GM12872 (cell line): ENCODE measurements at regions not wholly inside any gene's neighbourhood (a gene's known extent, or its start where the extent isn't known, plus 50 kb on each side); places are given as distances from the start of the nearest gene placed in this dataset.
A peak's percentile ranks its signal among the peaks of the same experiment; 100 is the strongest.

Source experiments
- TF ChIP-seq, protein P1 (sequence below): IDR thresholded peaks from 3 replicates; pipeline ENCODE4 v1.5.1; 2011; ENCODE audit warnings: low read depth, mild to moderate bottlenecking, low read length, moderate library complexity; ENCODE audit not compliant: insufficient read depth

DNA sequence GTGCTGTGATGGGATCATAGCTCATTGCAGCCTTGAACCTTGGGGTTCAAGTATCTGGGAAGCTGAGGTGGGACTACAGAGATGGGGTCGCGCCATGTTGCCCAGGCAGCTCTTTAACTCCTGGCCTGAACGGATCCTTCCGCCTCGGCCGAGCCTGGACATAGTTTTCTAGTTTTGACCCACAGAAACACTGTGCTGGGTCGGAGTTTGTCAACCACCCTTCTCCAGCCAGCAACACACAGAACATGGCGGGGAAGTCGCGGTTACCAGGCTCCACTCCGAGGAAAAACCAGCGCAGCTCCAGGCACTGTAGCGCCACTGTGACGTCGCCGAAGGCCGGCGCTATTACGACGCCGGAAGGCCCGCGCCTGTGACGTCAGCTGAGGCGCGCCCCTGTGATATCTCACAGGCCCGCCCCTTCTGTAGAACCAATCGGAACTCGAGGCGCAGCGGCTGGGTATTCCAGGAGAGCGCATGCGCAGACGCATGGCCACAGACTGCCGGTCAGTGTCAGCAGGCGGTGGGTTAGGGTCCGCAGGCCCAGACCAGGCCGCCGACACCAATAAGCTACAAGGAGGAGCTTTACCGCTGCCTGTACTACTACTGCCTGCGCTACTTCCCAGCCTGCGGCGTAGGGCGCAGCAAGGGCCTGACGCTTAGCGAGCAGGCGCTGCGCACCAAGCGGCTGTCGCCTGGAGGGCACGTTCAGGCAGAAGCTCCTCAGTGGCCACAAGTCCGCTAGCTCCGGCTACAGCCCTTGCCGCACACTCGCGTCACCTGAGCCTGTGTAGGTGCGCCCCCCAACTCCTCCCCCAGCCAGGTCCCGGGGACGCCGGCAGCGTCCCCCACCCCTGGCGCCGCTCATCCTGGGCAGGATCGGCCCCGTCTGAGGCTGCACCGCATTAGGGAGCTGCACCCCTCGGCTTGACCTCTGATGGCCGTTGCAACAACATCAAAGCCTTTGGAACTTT, 135.2 kb upstream of the KCTD7 start:
- TF ChIP-seq, protein P1, sequence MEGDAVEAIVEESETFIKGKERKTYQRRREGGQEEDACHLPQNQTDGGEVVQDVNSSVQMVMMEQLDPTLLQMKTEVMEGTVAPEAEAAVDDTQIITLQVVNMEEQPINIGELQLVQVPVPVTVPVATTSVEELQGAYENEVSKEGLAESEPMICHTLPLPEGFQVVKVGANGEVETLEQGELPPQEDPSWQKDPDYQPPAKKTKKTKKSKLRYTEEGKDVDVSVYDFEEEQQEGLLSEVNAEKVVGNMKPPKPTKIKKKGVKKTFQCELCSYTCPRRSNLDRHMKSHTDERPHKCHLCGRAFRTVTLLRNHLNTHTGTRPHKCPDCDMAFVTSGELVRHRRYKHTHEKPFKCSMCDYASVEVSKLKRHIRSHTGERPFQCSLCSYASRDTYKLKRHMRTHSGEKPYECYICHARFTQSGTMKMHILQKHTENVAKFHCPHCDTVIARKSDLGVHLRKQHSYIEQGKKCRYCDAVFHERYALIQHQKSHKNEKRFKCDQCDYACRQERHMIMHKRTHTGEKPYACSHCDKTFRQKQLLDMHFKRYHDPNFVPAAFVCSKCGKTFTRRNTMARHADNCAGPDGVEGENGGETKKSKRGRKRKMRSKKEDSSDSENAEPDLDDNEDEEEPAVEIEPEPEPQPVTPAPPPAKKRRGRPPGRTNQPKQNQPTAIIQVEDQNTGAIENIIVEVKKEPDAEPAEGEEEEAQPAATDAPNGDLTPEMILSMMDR, result peak; percentile 50

DNA sequence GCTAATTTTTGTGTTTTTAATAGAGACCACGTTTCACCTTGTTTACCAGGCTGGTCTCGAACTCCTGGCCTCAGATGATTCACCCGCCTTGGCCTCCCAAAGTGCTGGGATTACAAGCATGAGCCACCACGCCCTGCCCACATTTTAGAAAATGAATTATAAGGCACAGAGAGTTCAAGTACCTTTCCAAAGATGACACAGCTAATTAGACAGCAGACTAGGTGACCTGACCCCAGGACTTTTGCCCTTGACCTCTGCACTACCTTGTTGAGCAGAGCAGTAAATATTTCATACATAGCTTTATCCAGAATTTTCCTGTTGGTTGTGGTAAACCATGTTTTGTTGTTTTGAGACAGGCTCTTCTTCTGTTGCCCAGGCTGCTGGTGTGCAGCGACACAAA, 131.3 kb upstream of the KCTD7 start:
- TF ChIP-seq, protein P1, result no peak

DNA sequence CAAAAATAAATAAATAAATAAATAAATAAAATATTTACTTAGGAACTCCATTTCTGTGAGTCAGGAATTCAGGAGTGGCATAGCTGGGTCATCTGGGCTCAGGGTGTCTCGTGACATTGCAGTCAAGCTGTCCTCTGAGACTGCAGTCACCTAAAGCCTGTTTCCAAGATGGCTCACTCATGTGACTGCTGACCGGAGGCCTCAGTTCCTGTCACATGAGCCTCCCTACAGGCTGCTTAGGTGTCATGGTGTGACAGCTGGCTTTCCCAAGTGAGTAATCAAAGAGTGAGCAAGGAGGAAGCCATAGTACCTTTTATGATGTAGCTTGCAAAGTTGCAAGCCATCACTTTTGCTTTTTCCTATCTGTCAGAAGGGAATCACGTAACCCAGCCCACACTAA, 128.6 kb upstream of the KCTD7 start:
- TF ChIP-seq, protein P1, result no peak

DNA sequence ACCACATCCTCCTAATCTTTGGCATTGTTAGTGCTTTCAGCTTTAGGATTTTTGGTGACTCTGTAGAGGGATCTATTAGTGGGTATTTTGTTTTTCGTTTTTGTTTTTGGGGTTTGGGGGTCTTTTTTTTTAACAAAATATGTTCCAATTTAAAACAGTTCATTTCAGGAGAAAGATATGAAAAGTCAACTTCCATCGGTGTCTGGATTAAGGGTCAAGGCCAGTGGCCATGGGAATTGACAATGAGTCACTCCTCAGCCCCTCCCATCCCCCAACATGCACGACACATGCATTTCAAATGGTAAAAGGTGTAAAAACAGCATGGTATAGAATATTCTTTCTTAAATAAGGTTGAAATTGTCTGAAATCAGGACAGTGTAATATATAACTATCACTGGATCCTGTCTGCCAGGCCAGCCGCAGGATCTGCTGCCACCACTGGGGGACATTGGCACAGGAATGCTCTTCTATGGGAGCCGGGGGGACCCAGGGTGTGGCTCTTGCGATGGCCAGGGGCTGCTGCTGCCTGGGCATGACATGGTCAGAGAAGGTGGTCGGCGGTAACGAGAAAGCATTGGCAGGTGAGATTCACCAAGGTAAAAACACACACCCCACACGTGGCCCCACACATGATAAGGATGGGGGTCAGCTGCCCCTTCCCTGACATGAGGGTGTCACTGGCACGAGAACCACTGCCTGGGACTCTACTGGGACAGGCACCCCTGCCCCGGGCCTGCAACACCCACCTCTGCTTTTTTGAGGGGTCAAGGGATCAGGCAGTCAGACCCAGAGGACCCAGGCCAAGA, 126.2 kb upstream of the KCTD7 start:
- TF ChIP-seq, protein P1, result no peak

DNA sequence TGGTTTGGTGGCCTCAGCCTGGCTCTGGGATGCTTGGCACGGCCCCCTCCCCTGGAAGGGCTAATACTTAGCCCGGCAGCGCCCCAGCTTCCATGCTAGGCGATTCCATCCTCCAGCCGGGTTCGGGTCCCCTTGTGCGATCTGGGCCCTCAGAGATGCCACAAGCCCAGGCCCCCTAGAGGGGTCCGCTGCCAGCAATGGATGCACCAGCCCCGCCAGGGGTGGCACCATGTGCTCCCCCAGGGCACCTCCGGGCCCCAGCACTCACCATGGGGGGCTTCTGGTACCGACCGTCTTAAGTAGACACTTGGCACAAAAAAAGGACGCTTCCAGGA, 125.7 kb upstream of the KCTD7 start:
- TF ChIP-seq, protein P1, result no peak

DNA sequence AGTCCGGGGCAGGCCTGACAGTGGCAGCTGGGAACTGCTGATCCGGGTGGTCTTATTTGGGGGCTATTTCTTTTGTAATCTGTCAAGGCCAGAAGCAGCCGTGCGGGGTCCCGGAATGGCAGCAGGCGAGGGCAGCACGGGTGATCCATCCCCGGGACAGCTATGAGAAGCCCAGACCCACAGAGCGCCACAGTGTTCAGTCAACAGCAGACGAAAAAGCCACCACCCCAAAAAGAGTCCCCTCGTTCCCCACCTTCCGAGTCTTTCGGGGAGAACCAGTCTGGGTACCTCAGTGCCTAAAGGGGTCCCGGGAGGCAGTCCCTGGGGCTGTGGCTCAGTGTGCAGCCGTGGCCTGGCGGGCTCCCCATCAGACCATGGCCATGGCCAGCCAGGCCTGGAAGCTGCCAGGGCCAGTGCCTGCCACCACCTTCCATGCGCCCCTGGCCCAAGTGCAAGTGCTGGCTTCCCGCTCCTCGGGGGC, 125.1 kb upstream of the KCTD7 start:
- TF ChIP-seq, protein P1, result no peak

DNA sequence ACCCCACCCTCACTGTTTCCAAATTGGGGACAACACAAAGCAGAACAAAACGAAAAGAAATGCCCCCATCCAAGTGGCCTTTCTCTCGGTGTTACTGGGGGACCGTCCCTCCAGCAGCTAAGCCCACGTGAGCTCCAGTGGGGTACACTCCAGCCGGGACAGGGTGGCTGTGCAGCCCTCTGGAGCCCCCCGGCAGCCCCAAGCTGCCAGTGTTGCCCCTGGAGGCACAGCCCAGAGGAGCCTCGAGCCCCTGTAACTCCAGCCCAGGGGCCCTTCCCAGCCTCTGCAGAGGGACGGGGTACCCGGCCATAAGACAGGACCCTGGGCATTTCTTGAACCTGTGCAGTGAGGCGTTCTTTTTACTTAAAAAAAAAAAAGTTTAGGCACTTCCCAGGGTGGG, 124.5 kb upstream of the KCTD7 start:
- TF ChIP-seq, protein P1, result no peak
